Loucy (cell line): ENCODE measurements at regions not wholly inside any gene's neighbourhood (a gene's known extent, or its start where the extent isn't known, plus 50 kb on each side); places are given as distances from the start of the nearest gene placed in this dataset.
"Not testable (repeated sequence)": the region's sequence is repeated elsewhere in the genome, so short reads cannot be mapped to it uniquely, and the experiment has no call there.

ENCODE experiments used
- H2AFZ ChIP-seq: fragments of 200-600 bp; sonication (generic); 2 replicates; pipeline ENCODE4 v1.6.0; 2016; ENCODE audit warnings: antibody characterized with exemption, mild to moderate bottlenecking, low read length, moderate library complexity
- H3F3A ChIP-seq: fragments of 200-600 bp; 2 replicates; pipeline ENCODE4 v1.6.0; 2016; ENCODE audit warnings: antibody characterized with exemption, low read depth, mild to moderate bottlenecking
- H3K27me3 ChIP-seq: fragments of 200-600 bp; sonication (generic); 2 replicates; pipeline ENCODE4 v1.6.1; 2014; ENCODE audit warnings: low read length, mild to moderate bottlenecking; ENCODE audit not compliant: insufficient read depth, poor library complexity, severe bottlenecking
- H3K36me3 ChIP-seq: fragments of 200-600 bp; sonication (generic); 2 replicates; pipeline ENCODE4 v1.6.1; 2016; ENCODE audit warnings: low read length; ENCODE audit not compliant: insufficient read depth
- H3K4me1 ChIP-seq: fragments of 200-600 bp; sonication (generic); 2 replicates; pipeline ENCODE4 v1.5.1; 2014; ENCODE audit warnings: low read length, mild to moderate bottlenecking; ENCODE audit not compliant: insufficient read depth, poor library complexity, severe bottlenecking
- H3K4me2 ChIP-seq: fragments of 200-600 bp; sonication (generic); 2 replicates; pipeline ENCODE4 v1.6.0; 2014; ENCODE audit warnings: antibody characterized with exemption, low read length, low read depth, mild to moderate bottlenecking; ENCODE audit not compliant: poor library complexity, severe bottlenecking
- H3K4me3 ChIP-seq: fragments of 200-600 bp; sonication (generic); 2 replicates; pipeline ENCODE4 v1.5.1; 2014; ENCODE audit warnings: low read length, mild to moderate bottlenecking, mixed read lengths; ENCODE audit not compliant: poor library complexity, severe bottlenecking
- H3K79me2 ChIP-seq: fragments of 200-600 bp; sonication (generic); 2 replicates; pipeline ENCODE4 v1.6.1; 2014; ENCODE audit warnings: low read length; ENCODE audit not compliant: insufficient read depth
- H3K9ac ChIP-seq: fragments of 200-600 bp; sonication (generic); 2 replicates; pipeline ENCODE4 v1.6.0; 2014; ENCODE audit warnings: mild to moderate bottlenecking, low read depth, low read length, moderate library complexity; ENCODE audit not compliant: poor library complexity, severe bottlenecking
- H3K9me2 ChIP-seq: fragments of 200-600 bp; sonication (generic); replicated peaks from 2 replicates; pipeline ENCODE4 v1.6.1; 2016; ENCODE audit warnings: low read depth, low read length, mixed read lengths
- H3K9me3 ChIP-seq: fragments of 200-600 bp; sonication (generic); 2 replicates; pipeline ENCODE4 v1.6.1; 2014; ENCODE audit warnings: mild to moderate bottlenecking, antibody characterized with exemption, low read length, low read depth; ENCODE audit not compliant: insufficient read depth
- H4K20me1 ChIP-seq: fragments of 200-600 bp; sonication (generic); 2 replicates; pipeline ENCODE4 v1.6.0; 2014; ENCODE audit warnings: antibody characterized with exemption, low read length, mild to moderate bottlenecking; ENCODE audit not compliant: insufficient read depth, poor library complexity, severe bottlenecking
- CTCF ChIP-seq: fragments of 200-600 bp; sonication (generic); conservative IDR thresholded peaks from 2 replicates; pipeline ENCODE4 v1.5.1; 2014; ENCODE audit warnings: mild to moderate bottlenecking, antibody characterized with exemption, low read length
- EZH2phosphoT487 ChIP-seq: fragments of 200-600 bp; IDR thresholded peaks from 2 replicates; pipeline ENCODE4 v1.6.1; 2018; ENCODE audit warnings: antibody characterized with exemption, mild to moderate bottlenecking, moderate library complexity, borderline replicate concordance

- Histone ChIP-seq H3K9me2 (no peaks in the 10 kb centered on the region), H3K4me3 (no peak overlapping the region), H3K4me1 (peaks cover 21% of the 10 kb centered on the region), H4K20me1 (no peaks in the 10 kb centered on the region), H3K9me3 (no peaks in the 10 kb centered on the region), H3F3A (no peaks in the 10 kb centered on the region), H3K27me3 (no peaks in the 10 kb centered on the region), H3K9ac (no peak overlapping the region), H3K4me2 (no peak overlapping the region), H2AFZ (no peak overlapping the region), H3K79me2 (no peaks in the 10 kb centered on the region), H3K36me3 (no peaks in the 10 kb centered on the region)
- TF ChIP-seq CTCF (no peak; the same call in 1 of the 2 replicates), EZH2phosphoT487 (no peak)
Observed at GRCh38 chr4:79248610-79249009, 77.3 kb downstream of the NAA11 start.

- no peaks in the 10 kb centered on the region for H3F3A ChIP-seq
- TF ChIP-seq CTCF (no peak), EZH2phosphoT487 (no peak)
- peaks cover 21% of the 10 kb centered on the region for H3K4me1 ChIP-seq
- H3K9me3 ChIP-seq: no peaks in the 10 kb centered on the region
- H3K9me2 ChIP-seq: no peaks in the 10 kb centered on the region
- H3K4me3 ChIP-seq: no peak overlapping the region
- H3K36me3 ChIP-seq: no peaks in the 10 kb centered on the region
- H3K4me2 ChIP-seq: no peak overlapping the region
- no peak overlapping the region for H2AFZ ChIP-seq
- H3K79me2 ChIP-seq: no peaks in the 10 kb centered on the region
- H3K9ac ChIP-seq: no peak overlapping the region
- H4K20me1 ChIP-seq: no peaks in the 10 kb centered on the region
- no peaks in the 10 kb centered on the region for H3K27me3 ChIP-seq
Observed at GRCh38 chr4:79247695-79248394, 78.0 kb downstream of the NAA11 start.

- H4K20me1 ChIP-seq, H3K4me2 ChIP-seq: not testable (repeated sequence)
Observed at GRCh38 chr4:79245200-79245940, 80.5 kb downstream of the NAA11 start.

More at GRCh38 chr4:79245200-79245940, 80.5 kb downstream of the NAA11 start:
- not testable (repeated sequence) for H3K36me3 ChIP-seq, H3K79me2 ChIP-seq, H2AFZ ChIP-seq, H3K9me3 ChIP-seq, H3K9ac ChIP-seq, H3K4me3 ChIP-seq, H3K9me2 ChIP-seq, H3F3A ChIP-seq, H3K27me3 ChIP-seq
- H3K4me1 ChIP-seq: peaks cover 17% of the 10 kb centered on the region
